ENCODE measurements at regions not wholly inside any gene's neighbourhood (a gene's known extent, or its start where the extent isn't known, plus 50 kb on each side); places are given as distances from the start of the nearest gene placed in this dataset.

DNA sequence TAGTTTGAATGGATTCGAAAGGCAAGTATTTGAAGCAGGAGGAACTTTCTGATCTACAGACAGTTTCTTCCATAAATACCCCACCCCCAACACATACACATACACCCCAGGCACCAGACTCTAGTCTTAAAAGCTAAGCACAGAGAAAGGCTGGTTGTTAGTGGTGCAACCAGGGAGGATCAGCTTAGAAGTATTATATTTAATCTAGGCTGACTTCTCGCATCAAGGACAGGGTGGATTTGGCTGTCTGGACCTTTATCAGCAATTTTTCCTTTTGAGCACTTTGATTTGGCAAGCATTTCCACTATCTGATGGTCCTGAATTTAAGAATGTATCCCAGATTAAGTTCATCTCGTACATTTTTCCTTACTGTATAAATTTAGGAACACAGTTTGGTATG, 1489.8 kb upstream of the FLRT2 start:
- no peak for DNase-seq (ENCODE audit: low spot score)
- intact Hi-C loops (cut with micrococcal nuclease; ENCODE audit: unreplicated experiment), result no loop called here
- no peaks in the 10 kb centered on the region for H4K20me1 ChIP-seq (ENCODE audit: insufficient read depth, low read length)
- H3K79me2 ChIP-seq (ENCODE audit: insufficient read depth, low read depth, low read length), result no peaks in the 10 kb centered on the region
- no peak overlapping the region for H3K4me2 ChIP-seq (ENCODE audit: low read length)
- H2AFZ ChIP-seq (ENCODE audit: low read length), result no peak overlapping the region
- ChIA-PET CTCF (ENCODE audit: unreplicated experiment) (no interaction called here), POLR2A (no interaction called here)
- H3K9me3 ChIP-seq (ENCODE audit: low read length), result no peaks in the 10 kb centered on the region
- H3K4me1 ChIP-seq (ENCODE audit: insufficient read depth, low read length, poor library complexity, severe bottlenecking), result no peaks in the 10 kb centered on the region
- no TSS peak for BruUV-seq (replicated peaks)
- no peaks in the 10 kb centered on the region for H3K9me2 ChIP-seq (ENCODE audit: insufficient read depth, low read length)
- no peak overlapping the region for H3K4me3 ChIP-seq (ENCODE audit: low read depth, low read length, poor library complexity, severe bottlenecking)
- no peaks in the 10 kb centered on the region for H3K36me3 ChIP-seq (ENCODE audit: insufficient read depth, low read length)
- no peak for TF ChIP-seq EZH2phosphoT487 (IDR thresholded peaks at IDR 0.05; ENCODE audit: borderline replicate concordance, low read depth, low read length)
- no peak overlapping the region for H3K27ac ChIP-seq (ENCODE audit: low read depth, low read length, poor library complexity, severe bottlenecking)

DNA sequence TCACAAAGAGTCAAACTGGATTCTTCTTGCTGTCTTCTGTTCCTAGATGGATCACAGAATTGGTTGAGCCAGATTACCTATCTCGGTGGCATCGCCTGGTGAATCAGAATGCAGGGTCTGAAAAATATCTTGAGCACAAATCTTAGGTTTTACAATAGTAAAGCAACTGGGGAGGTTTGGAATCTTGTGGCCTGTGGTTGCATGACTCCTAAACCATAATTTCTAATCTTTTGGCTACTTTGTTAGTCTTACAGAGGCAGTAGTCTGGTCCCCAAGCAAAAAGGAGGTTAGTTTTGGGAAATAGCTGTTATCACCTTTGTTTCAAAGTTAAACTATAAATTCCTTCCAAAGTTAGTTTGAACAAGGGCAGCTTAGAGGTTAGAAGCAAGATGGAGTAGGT, 1488.5 kb upstream of the FLRT2 start:
- H3K9me2 ChIP-seq (ENCODE audit: insufficient read depth, low read length), result no peaks in the 10 kb centered on the region
- no peak overlapping the region for H3K4me3 ChIP-seq (ENCODE audit: low read depth, low read length, poor library complexity, severe bottlenecking)
- H3K9me3 ChIP-seq (ENCODE audit: low read length), result no peaks in the 10 kb centered on the region
- H3K36me3 ChIP-seq (ENCODE audit: insufficient read depth, low read length), result no peaks in the 10 kb centered on the region
- no peaks in the 10 kb centered on the region for H4K20me1 ChIP-seq (ENCODE audit: insufficient read depth, low read length)
- POLR2A ChIA-PET, result no interaction called here
- H3K79me2 ChIP-seq (ENCODE audit: insufficient read depth, low read depth, low read length), result no peaks in the 10 kb centered on the region
- H3K4me2 ChIP-seq (ENCODE audit: low read length), result no peak overlapping the region
- no TSS peak for BruUV-seq (replicated peaks)
- H3K4me1 ChIP-seq (ENCODE audit: insufficient read depth, low read length, poor library complexity, severe bottlenecking), result no peaks in the 10 kb centered on the region
- CTCF ChIA-PET (ENCODE audit: unreplicated experiment), result no interaction called here
- intact Hi-C loops (cut with micrococcal nuclease; ENCODE audit: unreplicated experiment), result no loop called here
- no peak for DNase-seq (ENCODE audit: low spot score)
- no peak overlapping the region for H2AFZ ChIP-seq (ENCODE audit: low read length)
- H3K27ac ChIP-seq (ENCODE audit: low read depth, low read length, poor library complexity, severe bottlenecking), result no peak overlapping the region
- TF ChIP-seq, protein P1, sequence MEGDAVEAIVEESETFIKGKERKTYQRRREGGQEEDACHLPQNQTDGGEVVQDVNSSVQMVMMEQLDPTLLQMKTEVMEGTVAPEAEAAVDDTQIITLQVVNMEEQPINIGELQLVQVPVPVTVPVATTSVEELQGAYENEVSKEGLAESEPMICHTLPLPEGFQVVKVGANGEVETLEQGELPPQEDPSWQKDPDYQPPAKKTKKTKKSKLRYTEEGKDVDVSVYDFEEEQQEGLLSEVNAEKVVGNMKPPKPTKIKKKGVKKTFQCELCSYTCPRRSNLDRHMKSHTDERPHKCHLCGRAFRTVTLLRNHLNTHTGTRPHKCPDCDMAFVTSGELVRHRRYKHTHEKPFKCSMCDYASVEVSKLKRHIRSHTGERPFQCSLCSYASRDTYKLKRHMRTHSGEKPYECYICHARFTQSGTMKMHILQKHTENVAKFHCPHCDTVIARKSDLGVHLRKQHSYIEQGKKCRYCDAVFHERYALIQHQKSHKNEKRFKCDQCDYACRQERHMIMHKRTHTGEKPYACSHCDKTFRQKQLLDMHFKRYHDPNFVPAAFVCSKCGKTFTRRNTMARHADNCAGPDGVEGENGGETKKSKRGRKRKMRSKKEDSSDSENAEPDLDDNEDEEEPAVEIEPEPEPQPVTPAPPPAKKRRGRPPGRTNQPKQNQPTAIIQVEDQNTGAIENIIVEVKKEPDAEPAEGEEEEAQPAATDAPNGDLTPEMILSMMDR (conservative IDR thresholded peaks at IDR 0.05; ENCODE audit: low read length), result no peak
- TF ChIP-seq EZH2phosphoT487 (IDR thresholded peaks at IDR 0.05; ENCODE audit: borderline replicate concordance, low read depth, low read length), result no peak

DNA sequence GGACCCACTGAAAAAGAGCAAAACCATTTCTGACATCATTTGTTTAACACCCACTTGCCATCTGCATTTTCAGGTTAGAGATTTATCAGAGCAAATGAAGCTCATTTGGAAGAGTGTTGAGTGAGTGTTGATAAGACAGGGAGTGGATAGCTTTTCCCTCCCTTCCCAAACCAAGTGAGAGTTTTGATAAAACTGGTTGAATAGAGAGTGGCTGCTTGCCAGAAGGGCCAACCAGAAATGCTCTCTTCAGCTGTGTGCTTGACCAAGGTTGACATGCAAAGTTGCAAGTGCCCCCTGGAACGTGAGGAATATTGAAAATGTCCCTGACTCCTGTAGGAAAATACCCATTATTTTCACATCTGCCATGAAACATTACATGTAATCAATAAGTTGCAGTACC, 1487.0 kb upstream of the FLRT2 start:
- Histone ChIP-seq H2AFZ (ENCODE audit: low read length) (no peak overlapping the region), H3K79me2 (ENCODE audit: insufficient read depth, low read depth, low read length) (no peaks in the 10 kb centered on the region), H3K4me1 (ENCODE audit: insufficient read depth, low read length, poor library complexity, severe bottlenecking) (no peaks in the 10 kb centered on the region), H3K4me2 (ENCODE audit: low read length) (no peak overlapping the region), H4K20me1 (ENCODE audit: insufficient read depth, low read length) (no peaks in the 10 kb centered on the region), H3K4me3 (ENCODE audit: low read depth, low read length, poor library complexity, severe bottlenecking) (no peak overlapping the region), H3K9me3 (ENCODE audit: low read length) (no peaks in the 10 kb centered on the region), H3K9me2 (ENCODE audit: insufficient read depth, low read length) (no peaks in the 10 kb centered on the region), H3K36me3 (ENCODE audit: insufficient read depth, low read length) (no peaks in the 10 kb centered on the region), H3K27ac (ENCODE audit: low read depth, low read length, poor library complexity, severe bottlenecking) (no peak overlapping the region)
- ChIA-PET CTCF (ENCODE audit: unreplicated experiment) (no interaction called here), POLR2A (no interaction called here)
- DNase-seq (ENCODE audit: low spot score), result no peak
- TF ChIP-seq, protein P1 (conservative IDR thresholded peaks at IDR 0.05; ENCODE audit: low read length), result no peak
- TF ChIP-seq EZH2phosphoT487 (IDR thresholded peaks at IDR 0.05; ENCODE audit: borderline replicate concordance, low read depth, low read length), result no peak
- intact Hi-C loops (cut with micrococcal nuclease; ENCODE audit: unreplicated experiment), result no loop called here
- BruUV-seq (replicated peaks), result no TSS peak

All from OCI-LY7 (cell line).